ENCODE measurements at regions not wholly inside any gene's neighbourhood (a gene's known extent, or its start where the extent isn't known, plus 50 kb on each side); places are given as distances from the start of the nearest gene placed in this dataset.

DNA sequence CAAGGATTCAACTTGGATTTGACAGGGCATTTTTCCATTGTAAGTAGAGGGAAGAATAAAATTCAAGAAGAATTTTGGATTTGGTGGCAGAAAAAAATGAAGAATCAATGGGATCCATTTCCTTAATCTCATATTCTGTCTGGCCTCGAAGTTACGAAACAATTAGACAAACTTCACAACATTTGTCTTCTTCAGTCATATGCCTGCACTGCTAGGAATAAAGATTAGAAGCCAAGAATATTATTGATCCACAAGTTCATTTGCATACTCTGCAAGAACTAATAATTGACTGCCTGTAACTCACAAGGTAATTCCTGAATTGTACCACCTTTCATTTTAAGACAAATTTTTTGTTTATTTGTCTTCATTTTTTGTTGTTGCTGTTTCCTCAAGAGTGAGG is 486.2 kb downstream of the HAO1 start:
- H3K36me3 ChIP-seq (ENCODE audit: control insufficient read depth in 4 of 4, insufficient read depth in 3 of 4, low read depth in 1 of 4, low read length in 3 of 4): no peaks in the 10 kb centered on the region
- no peak for DNase-seq (ENCODE audit: low spot score)
- 38% methylated on average over 2 of the region's 2 CpGs for WGBS
- TF ChIP-seq, protein P1, sequence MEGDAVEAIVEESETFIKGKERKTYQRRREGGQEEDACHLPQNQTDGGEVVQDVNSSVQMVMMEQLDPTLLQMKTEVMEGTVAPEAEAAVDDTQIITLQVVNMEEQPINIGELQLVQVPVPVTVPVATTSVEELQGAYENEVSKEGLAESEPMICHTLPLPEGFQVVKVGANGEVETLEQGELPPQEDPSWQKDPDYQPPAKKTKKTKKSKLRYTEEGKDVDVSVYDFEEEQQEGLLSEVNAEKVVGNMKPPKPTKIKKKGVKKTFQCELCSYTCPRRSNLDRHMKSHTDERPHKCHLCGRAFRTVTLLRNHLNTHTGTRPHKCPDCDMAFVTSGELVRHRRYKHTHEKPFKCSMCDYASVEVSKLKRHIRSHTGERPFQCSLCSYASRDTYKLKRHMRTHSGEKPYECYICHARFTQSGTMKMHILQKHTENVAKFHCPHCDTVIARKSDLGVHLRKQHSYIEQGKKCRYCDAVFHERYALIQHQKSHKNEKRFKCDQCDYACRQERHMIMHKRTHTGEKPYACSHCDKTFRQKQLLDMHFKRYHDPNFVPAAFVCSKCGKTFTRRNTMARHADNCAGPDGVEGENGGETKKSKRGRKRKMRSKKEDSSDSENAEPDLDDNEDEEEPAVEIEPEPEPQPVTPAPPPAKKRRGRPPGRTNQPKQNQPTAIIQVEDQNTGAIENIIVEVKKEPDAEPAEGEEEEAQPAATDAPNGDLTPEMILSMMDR (IDR thresholded peaks at IDR 0.05; ENCODE audit: low read depth, low read length, missing input control): no peak
- TF ChIP-seq TAF1 (conservative IDR thresholded peaks at IDR 0.05): no peak
- TF ChIP-seq FOXA2 (IDR thresholded peaks at IDR 0.05): no peak
- TF ChIP-seq, protein P2, sequence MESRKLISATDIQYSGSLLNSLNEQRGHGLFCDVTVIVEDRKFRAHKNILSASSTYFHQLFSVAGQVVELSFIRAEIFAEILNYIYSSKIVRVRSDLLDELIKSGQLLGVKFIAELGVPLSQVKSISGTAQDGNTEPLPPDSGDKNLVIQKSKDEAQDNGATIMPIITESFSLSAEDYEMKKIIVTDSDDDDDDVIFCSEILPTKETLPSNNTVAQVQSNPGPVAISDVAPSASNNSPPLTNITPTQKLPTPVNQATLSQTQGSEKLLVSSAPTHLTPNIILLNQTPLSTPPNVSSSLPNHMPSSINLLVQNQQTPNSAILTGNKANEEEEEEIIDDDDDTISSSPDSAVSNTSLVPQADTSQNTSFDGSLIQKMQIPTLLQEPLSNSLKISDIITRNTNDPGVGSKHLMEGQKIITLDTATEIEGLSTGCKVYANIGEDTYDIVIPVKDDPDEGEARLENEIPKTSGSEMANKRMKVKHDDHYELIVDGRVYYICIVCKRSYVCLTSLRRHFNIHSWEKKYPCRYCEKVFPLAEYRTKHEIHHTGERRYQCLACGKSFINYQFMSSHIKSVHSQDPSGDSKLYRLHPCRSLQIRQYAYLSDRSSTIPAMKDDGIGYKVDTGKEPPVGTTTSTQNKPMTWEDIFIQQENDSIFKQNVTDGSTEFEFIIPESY (IDR thresholded peaks at IDR 0.05): no peak
- peak in 1 of 2 donors; percentile 4 for TF ChIP-seq RAD21 (IDR thresholded peaks at IDR 0.05)
- no peak for TF ChIP-seq GABPA (IDR thresholded peaks at IDR 0.05 in 1 of 2, conservative IDR thresholded peaks at IDR 0.05 in 1 of 2)
- no peak for TF ChIP-seq EGR1 (IDR thresholded peaks at IDR 0.05; ENCODE audit: low read depth in 2 of 2)
- no peak for TF ChIP-seq JUND (IDR thresholded peaks at IDR 0.05)
- TF ChIP-seq, protein P3, sequence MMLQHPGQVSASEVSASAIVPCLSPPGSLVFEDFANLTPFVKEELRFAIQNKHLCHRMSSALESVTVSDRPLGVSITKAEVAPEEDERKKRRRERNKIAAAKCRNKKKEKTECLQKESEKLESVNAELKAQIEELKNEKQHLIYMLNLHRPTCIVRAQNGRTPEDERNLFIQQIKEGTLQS (IDR thresholded peaks at IDR 0.05): no peak
- TF ChIP-seq YY1 (IDR thresholded peaks at IDR 0.05): peak; percentile 29
- no peak for TF ChIP-seq SP1 (IDR thresholded peaks at IDR 0.05)
- no peak for TF ChIP-seq NR2F2 (IDR thresholded peaks at IDR 0.05)
- TF ChIP-seq HNF4A (conservative IDR thresholded peaks at IDR 0.05): peak in 1 of 2 donors; percentile 76
- TF ChIP-seq, protein P4, sequence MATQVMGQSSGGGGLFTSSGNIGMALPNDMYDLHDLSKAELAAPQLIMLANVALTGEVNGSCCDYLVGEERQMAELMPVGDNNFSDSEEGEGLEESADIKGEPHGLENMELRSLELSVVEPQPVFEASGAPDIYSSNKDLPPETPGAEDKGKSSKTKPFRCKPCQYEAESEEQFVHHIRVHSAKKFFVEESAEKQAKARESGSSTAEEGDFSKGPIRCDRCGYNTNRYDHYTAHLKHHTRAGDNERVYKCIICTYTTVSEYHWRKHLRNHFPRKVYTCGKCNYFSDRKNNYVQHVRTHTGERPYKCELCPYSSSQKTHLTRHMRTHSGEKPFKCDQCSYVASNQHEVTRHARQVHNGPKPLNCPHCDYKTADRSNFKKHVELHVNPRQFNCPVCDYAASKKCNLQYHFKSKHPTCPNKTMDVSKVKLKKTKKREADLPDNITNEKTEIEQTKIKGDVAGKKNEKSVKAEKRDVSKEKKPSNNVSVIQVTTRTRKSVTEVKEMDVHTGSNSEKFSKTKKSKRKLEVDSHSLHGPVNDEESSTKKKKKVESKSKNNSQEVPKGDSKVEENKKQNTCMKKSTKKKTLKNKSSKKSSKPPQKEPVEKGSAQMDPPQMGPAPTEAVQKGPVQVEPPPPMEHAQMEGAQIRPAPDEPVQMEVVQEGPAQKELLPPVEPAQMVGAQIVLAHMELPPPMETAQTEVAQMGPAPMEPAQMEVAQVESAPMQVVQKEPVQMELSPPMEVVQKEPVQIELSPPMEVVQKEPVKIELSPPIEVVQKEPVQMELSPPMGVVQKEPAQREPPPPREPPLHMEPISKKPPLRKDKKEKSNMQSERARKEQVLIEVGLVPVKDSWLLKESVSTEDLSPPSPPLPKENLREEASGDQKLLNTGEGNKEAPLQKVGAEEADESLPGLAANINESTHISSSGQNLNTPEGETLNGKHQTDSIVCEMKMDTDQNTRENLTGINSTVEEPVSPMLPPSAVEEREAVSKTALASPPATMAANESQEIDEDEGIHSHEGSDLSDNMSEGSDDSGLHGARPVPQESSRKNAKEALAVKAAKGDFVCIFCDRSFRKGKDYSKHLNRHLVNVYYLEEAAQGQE (IDR thresholded peaks at IDR 0.05): no peak
- no peak for TF ChIP-seq FOXA1 (IDR thresholded peaks at IDR 0.05)
- TF ChIP-seq RXRA (IDR thresholded peaks at IDR 0.05): peak in 1 of 2 donors; percentile 19
- peak; percentile 16 for TF ChIP-seq HNF4G (IDR thresholded peaks at IDR 0.05)
- TF ChIP-seq, protein P5, sequence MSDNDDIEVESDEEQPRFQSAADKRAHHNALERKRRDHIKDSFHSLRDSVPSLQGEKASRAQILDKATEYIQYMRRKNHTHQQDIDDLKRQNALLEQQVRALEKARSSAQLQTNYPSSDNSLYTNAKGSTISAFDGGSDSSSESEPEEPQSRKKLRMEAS (IDR thresholded peaks at IDR 0.05): no peak
- no peaks in the 10 kb centered on the region for H3K9me3 ChIP-seq (ENCODE audit: control insufficient read depth in 4 of 4, low read length in 3 of 4)
- H3K9ac ChIP-seq (ENCODE audit: low read depth in 1 of 2, low read length in 2 of 2): no peak overlapping the region
- no peak overlapping the region for H3K27ac ChIP-seq (ENCODE audit: low read depth in 1 of 2, low read length in 2 of 2)
- no peaks in the 10 kb centered on the region for H3K27me3 ChIP-seq (ENCODE audit: control insufficient read depth in 4 of 4, insufficient read depth in 4 of 4, low read length in 3 of 4)
- H3K4me3 ChIP-seq (ENCODE audit: low read depth in 1 of 3, low read length in 3 of 3): no peak overlapping the region
- H3K4me1 ChIP-seq (ENCODE audit: control insufficient read depth in 4 of 4, insufficient read depth in 4 of 4, low read length in 3 of 4): peaks cover 0 to 3% (median 0%) of the 10 kb centered on the region in 4 donors

Data from liver (tissue), 8 donors.